ENCODE measurements at regions not wholly inside any gene's neighbourhood (a gene's known extent, or its start where the extent isn't known, plus 50 kb on each side); places are given as distances from the start of the nearest gene placed in this dataset.
A peak's percentile ranks its signal among the peaks of the same experiment; 100 is the strongest.
"Not testable (repeated sequence)": the region's sequence is repeated elsewhere in the genome, so short reads cannot be mapped to it uniquely, and the experiment has no call there.

DNA sequence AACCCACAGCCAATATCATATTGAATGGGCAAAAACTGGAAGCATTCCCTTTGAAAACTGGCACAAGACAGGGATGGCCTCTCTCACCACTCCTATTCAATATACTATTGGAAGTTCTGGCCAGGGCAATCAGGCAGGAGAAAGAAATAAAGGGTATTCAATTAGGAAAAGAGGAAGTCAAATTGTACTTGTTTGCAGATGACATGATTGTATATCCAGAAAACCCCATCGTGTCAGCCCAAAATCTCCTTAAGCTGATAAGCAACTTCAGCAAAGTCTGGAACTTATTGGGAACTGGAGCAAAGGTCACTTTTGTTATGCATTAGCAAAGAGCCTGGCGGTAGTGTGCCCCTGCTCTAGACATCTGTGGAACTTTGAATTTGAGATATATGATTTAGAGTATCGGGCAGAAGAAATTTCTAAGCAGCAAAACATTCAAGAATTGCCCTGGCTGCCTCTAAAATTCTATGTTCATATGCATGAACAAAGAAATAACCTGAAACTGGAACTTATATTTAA is 53.4 kb upstream of the PSMA1 start:
- DNase-seq = not testable (repeated sequence)

DNA sequence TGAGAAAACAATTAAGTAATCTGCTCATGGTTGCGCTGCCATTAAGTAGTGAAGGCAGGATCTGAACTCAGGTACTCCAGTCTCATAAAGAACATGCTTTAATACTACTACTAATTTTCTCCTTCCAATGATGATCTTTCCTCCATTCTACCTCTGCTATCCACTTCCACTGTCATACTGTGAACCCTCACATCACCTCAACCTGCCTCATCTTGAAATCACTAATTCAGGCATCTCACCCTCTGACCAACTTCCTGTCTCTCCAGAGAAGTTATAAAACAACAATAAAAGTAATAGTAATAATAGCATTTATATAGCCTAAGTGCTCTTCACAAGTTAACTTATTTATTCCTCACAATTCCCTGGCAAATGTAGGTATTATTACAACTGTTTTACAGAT is 57.1 kb upstream of the PSMA1 start:
- no peak for DNase-seq

DNA sequence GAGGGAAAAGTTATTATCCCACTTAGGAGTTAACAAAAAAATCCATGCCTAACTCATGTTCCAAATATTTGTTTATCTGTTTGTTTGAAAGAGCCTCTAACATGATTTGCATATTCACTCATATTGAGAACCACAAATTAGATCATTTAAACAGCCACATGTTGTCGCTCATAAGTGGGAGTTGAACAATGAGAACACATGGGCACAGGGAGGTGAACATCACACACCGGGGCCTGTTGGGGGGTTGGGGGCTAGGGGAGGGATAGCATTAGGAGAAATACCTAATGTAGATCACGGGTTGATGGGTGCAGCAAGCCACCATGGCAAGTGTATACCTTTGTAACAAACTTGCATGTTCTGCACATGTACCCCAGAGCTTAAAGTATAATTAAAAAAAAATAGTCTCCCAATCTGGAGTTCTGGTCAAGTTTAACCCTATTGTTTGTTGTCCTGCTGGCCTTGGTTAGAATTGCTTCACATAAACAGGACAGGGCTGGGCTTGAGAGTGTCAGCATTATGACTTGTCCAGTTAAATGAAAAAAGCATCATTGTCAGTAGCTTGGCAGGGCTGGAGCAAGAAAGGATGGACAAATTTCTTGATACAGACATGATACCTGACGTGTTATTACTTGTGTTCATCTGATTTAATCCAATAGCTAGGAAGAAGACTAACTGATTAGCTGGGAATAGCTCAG is 57.8 kb upstream of the PSMA1 start:
- DNase-seq = no peak

DNA sequence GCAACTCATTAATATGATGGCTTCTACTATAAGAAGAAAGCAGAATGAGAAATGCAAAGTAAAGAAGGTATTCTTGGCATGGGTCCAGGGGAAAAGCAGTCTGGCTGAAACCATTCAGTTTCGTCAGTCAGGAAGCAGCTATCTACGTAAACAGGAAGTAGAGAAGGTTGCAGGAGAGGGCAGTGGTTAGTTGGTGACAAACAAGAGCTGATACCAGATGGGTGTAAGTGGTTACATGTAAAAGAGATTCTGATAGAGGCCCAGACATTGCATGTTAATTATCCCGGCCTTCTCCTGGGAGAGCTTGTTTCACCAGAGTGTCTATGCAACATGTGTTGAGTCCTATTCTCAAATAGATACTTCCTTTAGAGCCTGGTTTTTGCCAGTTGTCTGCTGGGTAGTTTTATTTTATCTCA is 58.4 kb upstream of the PSMA1 start:
- peak; percentile 53 for DNase-seq

DNA sequence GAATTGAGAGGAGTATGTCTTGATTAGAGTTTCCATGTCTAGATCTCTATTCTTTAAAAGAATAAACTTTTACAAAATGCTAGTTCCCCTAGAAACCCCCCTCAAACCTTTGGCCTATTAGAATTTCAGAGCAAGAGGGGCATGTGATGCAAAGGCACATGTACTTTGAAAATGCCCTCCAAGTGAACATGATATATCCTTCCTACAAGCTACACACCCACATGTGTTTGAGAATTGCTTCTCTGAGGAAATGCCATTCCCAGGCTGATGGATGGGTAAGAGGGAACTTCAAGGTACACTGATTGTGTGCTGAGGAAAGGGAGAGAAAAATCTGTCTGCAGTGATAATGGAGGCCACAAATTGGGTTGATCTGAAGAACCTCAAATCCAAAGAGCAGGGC is 59.5 kb upstream of the PSMA1 start:
- no peak for DNase-seq

DNA sequence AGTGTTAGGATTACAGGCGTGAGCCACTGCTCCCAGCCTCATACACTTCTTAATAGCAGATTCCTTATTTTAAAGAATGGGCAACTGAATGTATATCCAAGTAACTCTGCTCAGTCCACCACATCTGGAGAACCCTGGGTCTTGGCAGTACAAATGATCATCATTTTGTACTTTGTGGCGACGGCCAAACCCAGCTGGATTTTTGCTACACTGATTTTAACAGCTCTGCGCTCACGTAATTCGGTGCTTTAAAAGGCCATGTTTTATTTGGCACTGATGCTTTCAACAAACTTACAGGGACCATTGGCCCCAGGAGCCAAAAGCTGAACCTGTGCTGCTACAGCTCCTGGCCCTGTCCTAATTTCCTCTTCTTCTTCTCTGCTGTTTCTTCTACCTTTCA is 60.8 kb upstream of the PDE3B start:
- no peak for DNase-seq

DNA sequence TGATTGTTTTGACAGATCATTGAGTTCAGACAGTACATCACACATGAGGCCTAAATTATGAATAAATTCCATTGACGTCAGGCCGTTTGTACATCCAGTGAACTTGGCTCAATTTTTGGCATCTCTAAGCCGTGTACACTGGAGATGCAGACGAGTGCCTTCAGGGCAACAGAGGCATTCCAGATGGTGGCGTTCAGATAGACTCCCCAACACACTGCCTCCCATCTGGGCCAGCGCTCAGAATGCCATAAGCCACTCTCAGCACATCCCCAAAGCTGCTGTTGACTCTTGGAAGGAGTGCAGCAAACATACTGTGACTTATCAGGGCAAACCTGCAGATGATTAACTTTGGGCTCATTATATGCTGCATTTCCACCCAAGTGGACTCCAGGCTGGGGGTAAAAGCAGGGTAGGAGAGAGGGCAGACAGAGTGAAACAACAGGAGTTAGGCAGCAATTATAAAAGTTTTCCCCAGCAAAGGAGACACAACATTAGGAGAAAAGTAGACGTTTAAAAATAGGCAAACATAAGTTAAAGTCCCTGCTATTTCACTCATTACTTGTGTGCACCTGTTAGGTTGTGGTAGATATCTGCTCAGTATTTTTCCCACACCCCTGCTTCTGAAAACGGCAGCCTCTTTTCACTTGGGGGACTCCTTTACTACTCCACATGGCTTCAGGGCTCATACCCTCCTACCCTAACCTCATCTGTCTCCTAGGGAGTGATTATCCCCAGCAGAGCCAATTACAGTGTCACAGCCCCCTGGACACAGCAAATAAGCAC is 60.2 kb upstream of the PDE3B start:
- no peak for DNase-seq

DNA sequence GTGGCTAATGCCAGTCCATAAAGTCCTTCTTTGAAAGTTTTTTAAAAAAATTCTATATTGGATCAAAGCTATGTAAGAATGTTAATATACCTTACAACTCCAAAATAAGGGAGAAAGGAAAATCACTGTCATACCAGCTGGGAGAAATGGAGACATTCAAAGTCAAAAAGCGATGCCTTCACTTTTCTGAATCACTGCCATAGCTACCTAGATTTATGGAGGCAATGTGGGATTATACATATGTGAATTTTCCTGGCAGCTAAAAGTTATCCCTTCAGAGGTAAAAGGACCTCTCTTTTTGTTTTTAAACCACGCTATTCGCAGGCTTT is 59.6 kb upstream of the PDE3B start:
- no peak for DNase-seq

DNA sequence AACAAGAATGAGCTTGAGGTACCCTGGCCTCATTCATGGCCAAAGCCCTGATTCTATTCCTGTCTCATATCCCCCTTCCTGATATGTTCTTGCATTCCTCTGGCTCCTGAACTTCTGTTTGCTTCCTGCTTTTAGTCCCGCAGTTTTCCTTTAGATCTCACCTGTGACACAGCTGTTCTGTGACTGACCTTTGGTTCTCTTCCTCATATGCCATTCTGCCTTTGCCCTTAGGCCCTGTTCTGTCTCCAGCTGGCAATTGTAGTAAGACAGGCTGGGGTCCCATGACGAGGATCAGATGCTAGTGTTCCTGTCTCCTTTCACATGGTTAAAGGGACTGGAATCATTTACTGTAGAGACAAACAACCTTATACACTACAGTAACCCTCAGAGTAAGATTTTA is 59.0 kb upstream of the PDE3B start:
- DNase-seq = no peak

DNA sequence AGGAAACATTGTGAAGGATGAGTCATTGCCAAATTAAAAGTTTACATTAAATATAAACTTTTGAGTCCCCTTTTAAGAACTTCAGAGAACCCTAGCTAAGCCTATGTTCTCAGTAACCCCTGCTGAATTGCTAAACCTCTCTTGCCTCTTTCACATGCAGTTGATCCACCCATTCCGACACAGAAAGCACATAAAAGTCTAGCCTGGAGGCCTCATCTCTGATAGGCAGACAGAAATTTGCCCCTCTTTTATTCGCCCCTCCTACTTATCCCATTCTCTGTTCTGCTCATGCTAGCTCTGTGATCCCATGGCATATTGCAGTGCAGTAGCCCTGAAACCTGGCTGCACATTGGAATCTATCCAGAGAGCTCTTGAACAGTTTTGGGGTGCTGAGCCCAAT is 58.2 kb upstream of the PDE3B start:
- DNase-seq = no peak

DNA sequence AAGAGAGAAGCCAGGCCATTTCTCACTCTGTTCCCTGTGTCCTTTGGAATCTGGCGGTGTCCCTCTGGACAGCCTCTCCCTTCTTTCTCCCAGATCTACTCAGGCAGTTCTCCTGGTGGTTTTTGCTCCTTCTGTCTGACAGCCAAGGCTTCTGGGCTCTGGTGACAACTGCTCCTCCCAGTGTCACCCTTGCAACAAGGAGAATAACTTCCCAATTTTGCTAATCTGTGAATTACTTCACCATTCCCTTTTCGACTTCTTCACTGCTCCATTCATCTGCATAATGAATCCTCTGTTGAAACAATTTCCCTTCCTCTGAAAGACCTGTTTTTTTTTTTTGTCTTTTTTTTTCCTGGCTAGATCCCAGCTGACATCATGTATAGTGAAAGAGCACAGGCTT is 56.3 kb upstream of the PDE3B start:
- DNase-seq = no peak

DNA sequence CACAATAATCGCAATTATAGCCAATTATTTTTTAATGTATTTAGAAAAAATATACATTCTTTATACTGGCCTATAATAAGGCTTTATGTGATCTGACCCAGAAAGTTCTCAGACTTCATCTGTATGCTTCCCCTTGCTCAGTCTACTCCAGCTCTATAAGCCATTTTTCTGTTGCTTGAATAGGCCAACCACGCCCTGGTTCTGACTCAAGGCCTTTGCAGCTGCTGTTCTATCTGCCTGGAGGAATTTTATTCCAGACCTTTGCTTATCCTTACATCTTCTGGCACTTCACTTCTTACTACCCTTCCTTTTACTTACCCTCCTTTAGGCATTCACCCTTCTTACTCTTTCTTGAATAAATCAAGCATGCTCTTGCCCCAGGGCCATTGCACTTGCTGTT is 54.9 kb upstream of the PDE3B start:
- DNase-seq = no peak

DNA sequence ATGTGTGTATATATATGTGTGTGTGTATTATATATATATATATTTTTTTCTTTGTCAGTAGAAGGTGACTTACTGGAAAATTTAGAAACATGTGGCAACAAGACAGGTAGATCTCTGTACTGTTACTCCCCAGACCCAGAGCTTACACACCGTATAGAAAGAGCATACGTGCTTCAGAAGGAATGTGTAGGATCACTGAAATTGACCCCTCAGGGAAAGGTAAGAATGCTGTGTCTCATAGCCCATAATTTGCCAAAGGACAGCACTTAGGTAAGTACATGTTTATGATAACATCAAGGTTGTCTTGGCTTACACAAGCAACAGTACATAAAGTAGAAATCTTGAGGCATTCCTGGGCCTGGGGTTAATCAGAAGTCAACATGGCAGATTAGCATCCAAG is 54.2 kb upstream of the PDE3B start:
- DNase-seq = no peak

DNA sequence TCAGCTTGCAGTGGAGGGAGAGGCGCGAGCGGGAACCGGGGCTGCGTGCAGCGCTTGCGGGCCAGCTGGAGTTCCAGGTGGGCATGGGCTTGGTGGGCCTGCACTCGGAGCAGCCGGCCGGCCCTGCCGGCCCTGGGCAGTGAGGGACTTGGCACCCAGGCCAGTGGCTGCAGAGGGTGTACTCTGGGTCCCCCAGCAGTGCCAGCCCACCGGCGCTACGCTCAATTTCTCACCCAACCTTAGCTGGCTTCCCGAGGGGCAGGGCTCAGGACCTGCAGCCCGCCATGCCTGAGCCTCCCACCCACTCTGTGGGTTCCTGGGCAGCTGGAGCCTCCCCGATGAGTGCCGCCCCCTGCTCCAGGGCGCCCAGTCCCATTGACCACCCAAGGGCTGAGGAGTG is 52.6 kb upstream of the PDE3B start:
- not testable (repeated sequence) for DNase-seq

DNA sequence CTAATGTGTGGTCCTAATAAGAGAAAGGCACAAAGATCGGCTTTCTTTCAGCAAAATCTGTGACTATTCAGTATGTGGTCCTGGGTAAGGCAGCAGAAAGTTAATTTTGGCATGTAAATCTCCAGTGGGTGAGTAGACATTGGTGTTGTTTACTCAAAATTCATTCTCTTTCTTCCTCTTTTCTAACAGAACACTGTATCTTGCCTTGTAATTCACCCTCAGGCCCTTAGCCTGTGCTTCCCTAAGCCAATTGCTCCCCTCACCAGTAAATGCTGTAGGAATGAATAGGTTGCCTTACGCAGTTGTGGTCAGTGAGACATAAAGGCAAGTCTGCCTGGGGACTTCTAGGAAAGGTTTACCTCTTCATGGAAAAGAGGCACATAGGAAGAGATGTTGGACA is 49.9 kb upstream of the PDE3B start:
- no peak for DNase-seq

Measured in NCI-H748 treated with DMSO at 0.1 percent for 48 hours (cell line).